Activated CD4-positive, alpha-beta T cell treated with anti-CD3 and anti-CD28 coated beads, Interleukin-2, amount 50 U/mL, for 16 hours (primary cell): ENCODE measurements at regions not wholly inside any gene's neighbourhood (a gene's known extent, or its start where the extent isn't known, plus 50 kb on each side); places are given as distances from the start of the nearest gene placed in this dataset.

Experiments
- DNase-seq: peaks from one replicate; pipeline ENCODE4 v3.0.0-alpha.2; 2020

DNA sequence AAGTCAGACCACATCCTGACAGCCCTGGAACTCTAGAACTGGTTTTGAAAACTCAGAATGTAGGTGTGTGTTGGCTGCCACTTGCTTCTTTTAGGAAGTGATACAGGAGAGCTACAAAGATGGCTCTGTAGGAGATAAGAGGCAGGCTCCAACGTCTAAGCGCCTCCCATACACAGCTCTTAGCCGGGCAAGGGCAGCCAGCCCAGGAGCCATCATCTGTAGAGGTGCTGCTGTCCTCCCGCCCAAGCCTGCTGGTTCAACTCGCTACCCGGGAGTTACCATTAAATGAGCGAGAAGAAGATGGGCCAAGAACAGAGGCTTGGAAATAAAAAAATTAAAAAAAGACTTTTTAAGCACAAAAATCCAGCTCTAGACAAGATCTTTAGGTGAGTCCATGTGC lies 61.2 kb upstream of the DIO3 start:
- no peak for DNase-seq

DNA sequence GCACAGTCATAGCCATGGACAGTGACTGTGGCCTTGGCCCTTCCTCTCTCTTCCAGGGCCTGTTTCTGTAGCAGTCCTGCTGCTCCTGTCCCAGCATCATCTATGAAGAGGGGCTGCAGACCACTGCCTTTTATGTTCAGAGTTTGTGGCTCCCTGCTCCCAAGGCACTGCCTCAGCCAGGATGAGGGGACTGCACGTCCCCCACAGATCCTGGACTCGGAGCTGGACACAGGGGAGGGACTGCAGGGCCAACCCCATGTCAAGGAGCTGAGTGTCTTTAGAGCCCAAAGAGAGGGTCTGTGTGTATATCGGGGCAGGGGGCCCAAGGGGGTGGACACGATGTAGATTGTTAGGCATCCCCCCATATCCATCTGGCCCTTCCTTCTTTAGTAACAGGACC lies 60.6 kb upstream of the DIO3 start:
- DNase-seq, result no peak

DNA sequence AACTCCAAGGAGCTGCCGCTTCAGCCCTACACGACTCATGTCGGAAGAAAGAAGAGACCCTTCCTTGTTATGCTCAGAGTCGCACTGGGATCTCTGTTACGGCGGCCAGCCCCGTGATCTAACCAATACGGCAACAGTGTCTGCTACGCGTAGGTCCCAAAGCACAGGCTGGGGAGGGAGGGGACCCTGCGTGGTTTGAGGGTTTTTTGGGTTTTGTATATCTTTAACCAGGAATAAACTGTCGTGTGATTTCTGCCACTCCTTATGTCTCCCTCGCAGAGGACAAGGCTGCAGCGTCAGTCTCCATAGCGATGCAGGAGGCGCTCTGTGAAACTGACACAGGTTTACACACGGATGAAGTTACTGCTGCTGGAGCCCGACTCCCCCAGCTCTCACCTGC lies 60.0 kb upstream of the DIO3 start:
- DNase-seq, result no peak

DNA sequence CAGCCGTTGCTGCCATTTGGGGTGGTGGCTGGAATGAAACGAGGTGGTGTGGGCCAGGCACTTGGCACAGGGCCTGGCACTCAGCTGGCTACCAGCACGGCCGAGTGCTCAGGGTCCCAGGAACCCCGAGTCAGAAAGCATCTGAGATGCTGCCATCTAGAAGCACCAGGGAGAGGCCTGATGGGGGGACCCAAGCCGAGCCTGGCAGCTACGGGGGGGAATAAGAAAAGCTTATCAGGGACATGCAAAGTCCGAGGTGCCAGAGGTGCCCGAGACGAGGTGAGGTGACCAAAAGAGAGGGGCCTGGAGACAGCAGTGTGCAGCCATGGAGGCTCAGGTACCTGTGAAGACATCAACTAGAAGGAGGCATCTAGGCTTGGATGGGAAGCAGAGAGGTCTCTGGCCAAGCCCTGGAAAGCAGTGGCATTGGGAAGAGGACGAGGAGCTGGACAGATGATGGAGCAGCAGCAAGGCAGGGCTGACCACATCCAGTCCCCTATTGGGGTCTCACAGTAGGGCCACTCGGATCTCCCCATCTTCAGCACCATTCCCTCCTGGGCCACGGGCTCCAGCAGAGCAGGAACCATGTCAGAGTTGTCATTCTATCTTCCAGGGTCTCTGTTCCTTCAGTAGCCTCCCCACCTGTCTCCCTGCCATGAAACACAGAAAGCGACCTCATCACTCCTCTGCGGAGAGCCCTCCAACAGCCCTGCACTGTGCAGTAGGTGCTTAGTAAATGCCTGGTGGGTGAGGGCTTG lies 59.3 kb upstream of the DIO3 start:
- no peak for DNase-seq

DNA sequence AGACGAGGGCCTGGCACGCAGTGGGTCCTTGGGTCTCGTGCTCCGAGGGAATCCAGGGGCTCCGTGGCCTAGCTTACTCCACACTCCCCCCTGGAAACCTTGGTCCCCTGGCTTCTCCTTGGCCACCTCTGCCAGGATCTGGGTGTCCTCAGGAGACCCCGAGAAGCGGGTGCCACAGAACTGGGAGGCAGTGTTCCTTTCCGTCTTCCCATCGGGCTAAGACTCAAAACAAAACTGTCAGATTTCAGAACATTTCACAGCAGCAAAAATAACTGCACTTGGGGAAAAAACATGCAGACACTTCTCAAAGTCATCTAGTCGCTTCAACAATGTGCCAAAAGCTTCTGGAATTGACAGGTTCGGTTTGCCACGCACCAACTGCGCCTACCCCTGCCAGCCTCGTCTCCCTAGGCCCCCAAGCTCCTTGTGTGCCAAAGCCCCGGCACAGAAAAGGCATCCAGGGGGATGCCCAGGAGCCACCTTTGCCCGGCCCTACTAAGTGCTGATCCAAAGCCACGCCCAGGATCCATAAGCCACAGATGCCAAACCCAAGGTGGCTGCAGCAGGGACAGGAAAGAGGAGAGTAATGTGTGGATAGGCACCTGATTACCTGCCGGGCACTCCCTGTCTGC lies 58.4 kb upstream of the DIO3 start:
- DNase-seq, result no peak

DNA sequence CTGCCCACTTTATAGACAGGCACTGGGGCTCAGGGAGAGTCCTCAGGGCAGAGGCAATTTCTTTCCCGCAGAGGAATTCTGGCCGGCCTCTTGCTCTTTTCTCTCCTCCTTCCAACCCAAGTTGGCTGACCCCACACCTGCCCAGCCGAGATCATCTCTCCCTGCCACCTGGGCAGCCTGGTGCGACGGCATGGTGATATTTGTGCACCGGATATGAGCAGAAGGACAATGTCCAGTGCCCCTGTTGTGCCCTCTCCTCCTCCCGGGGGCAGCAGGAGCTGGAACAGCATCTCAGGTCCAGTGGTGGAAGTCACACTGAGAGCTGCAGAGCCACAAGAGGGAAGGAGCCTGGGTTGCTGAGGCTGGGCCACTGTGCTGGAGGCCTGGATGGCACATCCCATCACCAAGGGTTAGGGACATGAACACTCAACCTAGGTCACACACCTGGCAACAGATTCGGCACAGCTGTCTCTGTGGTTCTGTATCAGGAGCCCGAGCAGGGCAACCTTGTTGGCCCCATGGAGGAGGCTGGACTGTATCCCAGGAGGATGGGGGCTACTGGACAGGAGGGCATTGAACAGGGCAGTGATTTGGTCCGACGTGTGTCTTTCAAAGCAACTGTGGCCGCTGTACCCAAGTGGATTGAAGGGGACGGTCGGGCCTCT lies 57.7 kb upstream of the DIO3 start:
- DNase-seq, result no peak

DNA sequence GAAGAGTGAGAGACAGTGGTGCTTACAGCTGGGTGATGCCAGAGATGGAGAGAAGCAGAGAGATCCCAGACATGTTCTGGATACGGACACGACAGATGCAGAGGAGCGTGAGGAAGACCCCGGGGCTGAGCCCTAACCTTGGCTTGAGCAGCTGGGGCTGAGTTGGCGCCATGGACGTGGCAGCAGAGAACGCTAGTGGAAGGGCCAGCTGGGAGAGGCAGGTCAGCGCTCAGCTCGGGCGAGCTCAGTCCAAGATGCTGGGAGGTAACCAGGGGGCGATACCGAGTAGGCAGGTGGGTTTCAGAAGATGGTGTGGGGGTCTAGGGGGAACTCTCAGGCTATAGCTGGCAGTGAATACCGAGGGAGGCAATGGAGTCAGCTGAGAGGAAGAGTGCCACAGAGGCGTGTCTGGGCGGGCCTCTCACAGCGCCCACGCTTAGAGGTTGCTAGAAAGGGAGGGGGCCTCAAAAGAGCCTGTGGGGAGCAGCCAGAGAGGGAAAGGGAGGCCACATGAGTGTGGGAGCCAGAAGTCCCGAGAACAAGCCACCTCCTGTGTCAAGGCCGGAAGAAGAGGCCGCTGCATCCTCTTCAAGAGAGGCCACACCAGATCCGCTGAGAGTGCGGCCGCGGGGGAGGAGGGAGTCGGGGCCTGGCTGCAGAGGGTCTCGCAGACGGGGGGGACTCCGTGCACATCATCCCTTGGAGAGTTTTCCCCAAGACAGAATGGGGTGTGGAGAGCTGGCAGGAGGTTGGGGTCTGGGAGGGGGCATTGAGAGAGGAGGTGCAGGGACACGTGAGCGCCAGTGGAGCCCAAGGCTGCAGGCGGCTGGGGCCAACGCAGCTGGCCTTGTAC lies 57.0 kb upstream of the DIO3 start:
- no peak for DNase-seq

DNA sequence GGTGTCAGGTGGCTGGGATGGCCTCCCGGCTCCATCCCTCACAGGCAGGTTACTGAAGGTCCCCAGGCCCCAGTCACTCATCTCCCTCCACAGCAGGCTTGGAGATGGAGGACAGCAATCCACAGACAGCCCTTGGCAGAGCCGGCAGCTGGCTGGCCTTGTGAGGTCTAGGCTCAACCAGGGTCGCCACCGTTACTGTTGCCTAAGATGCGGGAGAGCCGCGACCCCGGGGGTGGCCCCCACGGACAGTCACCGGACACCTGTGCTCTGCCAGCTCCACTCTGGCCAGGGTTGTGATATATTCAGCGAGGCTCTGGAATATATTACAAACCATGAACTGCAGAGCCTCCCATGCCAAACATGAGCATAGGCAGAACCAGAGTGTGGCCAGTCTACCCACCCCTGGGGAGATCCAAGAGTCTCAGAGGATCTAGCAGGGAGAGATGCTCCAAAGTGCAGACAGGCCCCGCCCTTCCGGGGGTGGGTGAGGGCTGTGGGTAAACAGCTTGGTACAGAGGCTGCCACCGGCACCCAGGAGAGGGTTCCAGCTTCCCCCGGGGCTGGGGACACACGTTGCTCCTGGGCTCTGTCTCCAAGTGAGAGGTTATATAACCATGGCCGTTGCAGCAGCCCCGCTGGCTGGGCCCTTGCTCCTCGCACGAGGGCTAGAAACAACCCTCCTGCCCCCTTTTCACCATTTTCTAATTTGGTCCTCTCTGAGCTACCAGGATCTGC lies 55.9 kb upstream of the DIO3 start:
- no peak for DNase-seq

DNA sequence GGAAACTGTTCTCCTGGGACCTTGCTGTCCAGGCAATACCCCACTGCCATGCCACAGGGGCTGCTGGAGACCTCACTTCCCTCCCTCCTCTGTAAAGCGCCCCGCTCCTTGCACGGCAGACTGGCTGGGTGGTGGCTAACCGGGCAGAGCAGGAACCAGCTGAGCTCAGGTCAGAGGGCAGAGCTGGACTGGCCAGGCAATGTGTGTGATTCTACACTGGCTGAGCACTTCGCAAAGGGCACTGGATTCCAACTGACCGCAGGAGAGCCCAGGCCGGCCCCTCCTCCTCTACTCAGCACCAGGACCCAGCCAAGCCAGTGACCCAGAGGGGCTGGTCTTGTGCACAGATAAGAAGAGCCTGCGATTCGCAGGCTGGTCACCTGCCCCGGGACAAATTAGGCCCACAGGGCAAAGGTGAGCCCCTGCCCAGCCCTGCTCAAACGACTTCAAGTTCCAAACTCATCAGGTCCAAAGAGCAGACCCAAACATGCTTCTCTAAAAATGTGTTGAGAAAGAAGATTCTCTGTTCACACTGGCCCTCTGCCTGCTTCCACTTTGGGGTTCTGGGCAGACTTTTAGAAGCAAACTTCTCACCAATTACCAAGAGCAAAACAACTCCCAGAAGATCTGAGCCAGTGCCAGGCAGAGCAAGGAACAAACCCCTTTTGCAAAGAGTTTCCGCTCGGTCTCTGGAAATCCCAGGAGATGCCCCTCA lies 54.9 kb upstream of the DIO3 start:
- no peak for DNase-seq

DNA sequence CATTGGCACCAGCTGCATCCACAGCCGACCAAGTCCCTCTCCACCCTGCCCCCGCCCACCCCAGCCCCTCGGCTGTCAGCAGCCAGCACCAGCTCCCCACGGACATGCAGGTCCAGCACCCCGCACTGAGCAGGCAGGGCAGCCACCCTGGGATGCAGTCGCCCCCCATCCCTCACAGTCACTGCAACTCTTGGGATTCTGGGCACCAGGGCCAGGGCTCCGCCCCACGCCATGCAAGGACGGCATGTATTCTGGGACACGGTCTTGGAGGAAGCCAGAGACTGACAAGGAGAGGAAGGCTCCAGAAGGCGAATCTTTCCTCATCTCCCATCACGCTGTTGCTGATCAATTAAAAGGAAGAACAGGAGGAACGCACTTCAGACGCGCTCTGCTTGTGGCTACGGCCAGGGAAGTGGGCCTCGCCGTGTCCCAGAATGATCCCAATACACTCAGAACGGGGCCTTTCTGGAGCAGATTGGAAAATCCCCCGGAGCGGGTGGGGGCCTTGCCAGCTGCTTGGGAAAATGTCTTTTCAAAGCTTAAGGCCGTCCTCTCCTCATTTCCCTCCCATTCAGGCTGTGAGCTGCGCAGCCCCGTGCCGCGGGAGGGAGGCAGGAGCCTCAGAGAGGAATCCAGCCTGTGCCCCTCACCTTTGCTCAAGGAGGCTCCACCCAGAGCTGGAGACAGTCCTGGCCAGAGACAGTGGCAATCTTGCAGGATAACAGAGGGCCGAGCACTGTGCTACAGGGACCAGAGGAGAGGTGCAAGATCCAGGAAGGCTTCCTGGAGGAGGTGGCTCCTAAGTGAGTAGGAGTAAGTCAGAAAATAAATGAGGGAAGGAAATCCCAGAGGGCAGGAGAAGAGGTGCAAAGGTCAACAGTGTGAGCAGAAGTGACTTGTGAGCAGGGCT lies 54.1 kb upstream of the DIO3 start:
- no peak for DNase-seq

DNA sequence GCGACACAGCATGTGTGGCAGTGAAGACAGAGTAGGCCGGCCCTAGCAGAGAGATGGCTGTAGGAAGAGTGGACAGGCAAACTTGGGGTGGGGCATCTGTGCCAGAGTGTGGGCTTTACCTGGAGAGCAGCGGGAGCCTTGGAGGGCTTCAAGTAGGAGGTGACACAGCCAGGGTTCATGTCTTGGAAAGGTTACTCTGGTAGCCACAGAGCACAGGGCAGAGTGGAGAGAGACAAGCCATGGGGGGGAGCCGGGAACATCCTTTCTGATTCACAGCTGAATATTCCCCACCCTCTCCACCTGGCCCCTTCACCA lies 53.5 kb upstream of the DIO3 start:
- no peak for DNase-seq

DNA sequence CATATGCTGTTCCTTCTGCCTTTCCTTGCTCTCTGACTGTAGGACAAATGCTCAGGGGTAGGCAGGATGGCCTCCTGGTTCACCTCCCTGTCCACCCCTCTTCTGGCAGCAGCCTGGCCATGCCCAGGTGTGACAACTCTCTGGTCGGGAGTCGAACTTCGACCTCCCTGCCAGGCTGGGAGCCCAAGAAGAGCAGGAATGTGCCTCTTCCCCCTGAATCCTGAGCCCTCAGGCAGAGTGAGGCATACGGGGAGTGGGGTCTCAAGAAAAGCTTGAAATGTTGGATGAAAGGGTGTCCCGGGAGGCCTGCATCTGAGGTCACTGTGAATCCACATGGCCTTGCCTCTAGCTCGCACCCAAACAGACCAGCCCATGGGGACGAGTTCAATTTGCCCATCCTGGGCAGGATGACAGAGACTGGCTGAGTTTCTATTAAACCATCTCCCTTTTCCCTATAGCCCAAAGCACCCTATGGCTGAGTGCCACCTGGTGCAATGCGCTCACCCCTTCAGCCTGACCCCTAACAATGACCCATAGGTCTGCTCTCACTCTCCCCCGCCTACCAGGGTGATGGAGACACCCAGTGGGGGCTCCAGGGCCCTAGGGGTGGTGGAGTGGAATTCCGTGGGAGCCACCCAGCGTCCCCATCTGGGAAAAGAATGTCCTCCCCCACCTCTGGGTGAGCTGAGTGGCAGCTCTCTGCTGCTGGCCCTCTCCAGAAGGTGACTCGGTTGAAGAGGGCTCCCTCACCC lies 52.9 kb upstream of the DIO3 start:
- no peak for DNase-seq

DNA sequence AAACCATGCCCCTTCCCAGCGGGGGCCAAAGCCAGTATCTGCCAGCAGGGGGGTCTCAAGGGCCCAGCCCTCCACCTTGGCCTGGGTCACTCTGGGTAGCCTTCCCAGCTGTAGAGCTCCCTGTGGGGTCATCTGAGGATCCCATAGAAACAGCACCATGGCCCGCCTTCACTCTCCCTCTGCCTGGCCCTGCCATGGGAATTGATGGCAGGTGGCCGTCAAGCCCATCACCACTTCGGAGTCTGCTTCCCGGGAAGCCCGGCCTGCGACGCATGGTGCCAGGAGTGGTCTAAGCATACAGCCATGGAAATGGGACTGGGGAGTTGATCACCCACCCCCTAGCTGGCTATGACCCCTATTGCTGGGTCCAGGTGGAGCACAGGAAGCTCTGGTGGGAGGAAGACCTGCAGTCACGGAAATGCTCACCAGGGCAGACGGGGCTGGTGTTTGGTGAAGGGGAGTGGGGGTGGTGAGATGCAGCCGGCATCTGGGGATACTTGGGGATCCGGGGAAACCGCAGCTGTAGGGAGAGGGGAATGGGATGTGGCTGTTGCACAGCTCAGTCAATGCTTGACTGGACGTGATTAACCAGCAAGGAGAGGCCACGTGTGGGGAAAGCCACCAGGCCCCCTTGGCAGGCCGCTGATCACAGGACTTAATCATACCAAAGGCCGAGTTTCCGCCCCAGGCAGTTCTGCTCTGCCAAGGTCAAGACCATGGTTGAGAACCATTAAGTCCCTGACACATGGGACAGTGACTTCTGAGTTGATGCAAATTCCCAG lies 52.2 kb upstream of the DIO3 start:
- no peak for DNase-seq

DNA sequence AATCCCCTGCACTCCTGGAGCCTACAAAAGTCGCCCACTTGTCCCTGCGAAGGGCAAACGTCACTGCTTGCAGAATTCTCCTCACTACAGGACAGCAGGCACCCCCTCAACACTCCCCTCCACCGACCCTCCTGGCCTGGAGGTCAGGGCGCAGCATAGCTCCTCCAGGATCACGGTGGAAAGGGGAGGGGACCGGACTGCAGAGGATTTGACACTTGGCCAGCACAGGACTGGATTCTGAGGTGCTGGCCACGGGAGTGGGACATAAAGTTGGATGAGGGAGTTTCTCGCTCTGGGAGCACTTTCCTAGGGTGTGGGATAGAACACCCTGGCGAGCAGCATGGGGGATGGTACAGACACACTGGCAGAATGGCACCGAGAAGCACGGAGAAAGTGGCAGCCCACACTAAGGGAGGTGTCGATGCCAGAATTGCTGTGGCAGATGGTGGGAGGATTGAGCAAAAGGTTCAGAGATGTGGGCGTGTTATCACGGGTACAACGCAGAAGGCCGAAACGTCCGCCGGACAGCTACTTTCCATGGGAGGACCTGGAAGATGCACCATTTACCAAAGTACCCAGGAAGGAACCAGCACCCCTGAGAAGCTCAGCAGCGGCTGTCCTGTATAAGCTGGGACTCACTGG lies 51.4 kb upstream of the DIO3 start:
- no peak for DNase-seq

DNA sequence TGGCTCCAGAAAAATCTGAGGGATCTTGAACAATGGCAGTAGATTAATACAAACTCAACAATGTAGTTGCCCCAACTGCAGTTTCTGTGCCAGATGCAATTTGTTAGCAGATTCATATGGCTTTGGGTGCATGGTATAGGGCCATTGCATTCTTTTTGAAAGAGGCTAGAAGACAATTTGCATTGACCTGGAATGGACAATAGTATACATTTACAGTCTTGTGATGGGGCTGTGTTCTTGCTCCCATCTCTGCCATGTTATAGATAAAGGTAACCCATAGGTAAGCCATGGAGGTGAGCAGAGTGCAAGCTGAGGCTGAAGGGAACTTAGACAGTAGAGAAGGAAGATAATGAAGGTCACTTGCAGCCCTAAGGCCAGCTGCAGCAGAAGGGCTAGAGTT lies 50.1 kb upstream of the DIO3 start:
- no peak for DNase-seq
